GM12878 (cell line): ENCODE measurements at regions not wholly inside any gene's neighbourhood (a gene's known extent, or its start where the extent isn't known, plus 50 kb on each side); places are given as distances from the start of the nearest gene placed in this dataset.

ENCODE experiments used
- ATAC-seq: fragments of 200-7000 bp; cut with Tn5 transposase; 3 replicates; pipeline ENCODE4 v1.9.1; 2020; ENCODE audit warnings: mild to moderate bottlenecking, moderate library complexity
- BruUV-seq: library from RNA; stranded (reverse); fragments of 400-500 nt; replicated peaks from 2 replicates; lab custom pipeline; 2021; lab: Mats Ljungman, UMichigan
- CTCF ChIA-PET: fragments of 300-600 bp; sonication (Branson Sonifier 250); formaldehyde crosslinking; extraction: SDS; loops from one replicate; lab custom pipeline; 2021; ENCODE audit warnings: inconsistent platforms; lab: Yijun Ruan, JAX
- POLR2A ChIA-PET: fragments of 350-600 bp; formaldehyde crosslinking; extraction: SDS; loops from one replicate; lab custom pipeline; 2021; ENCODE audit warnings: inconsistent platforms; lab: Charles Lee
- RAD21 ChIA-PET: fragments of 300-600 bp; sonication (Branson Sonifier 250); formaldehyde crosslinking; loops from one replicate; lab custom pipeline; 2023; ENCODE audit warnings: antibody characterized with exemption; ENCODE audit not compliant: unreplicated experiment; lab: Charles Lee
- SMC1A ChIA-PET: fragments of 300-600 bp; sonication (Branson Sonifier 250); formaldehyde crosslinking; loops from one replicate; lab custom pipeline; 2023; ENCODE audit not compliant: unreplicated experiment, uncharacterized antibody; lab: Charles Lee
- DNase-seq: peaks from one replicate; pipeline ENCODE4 v3.0.0-alpha.2; 2011; ENCODE audit warnings: low read depth, low spot score
- FAIRE-seq: peaks from 3 replicates; lab custom pipeline; 2011; peaks lifted over from hg19 to GRCh38; lab: Jason Lieb, UNC
- H2AFZ ChIP-seq: 2 replicates; pipeline ENCODE4 v1.6.0; 2011; ENCODE audit warnings: low read depth, low read length, control low read depth; ENCODE audit not compliant: control insufficient read depth
- H3K27ac ChIP-seq: 2 replicates; pipeline ENCODE4 v1.5.1; 2011; ENCODE audit warnings: control low read depth; ENCODE audit not compliant: control insufficient read depth, insufficient read depth
- H3K27me3 ChIP-seq, 2 experiments: replicated peaks in 1 of 2; 2 replicates each; pipeline versions ENCODE4 v1.6.0 to v1.6.1; 2011; ENCODE audit warnings: low read length in 1 of 2; ENCODE audit not compliant: control insufficient read depth in 2 of 2, insufficient read depth in 2 of 2
- H3K36me3 ChIP-seq, 2 experiments: 2 replicates each; pipeline ENCODE4 v1.5.1; 2011; ENCODE audit warnings: low read length in 1 of 2; ENCODE audit not compliant: control insufficient read depth in 2 of 2, insufficient read depth in 2 of 2
- H3K4me1 ChIP-seq: 2 replicates; pipeline ENCODE4 v1.6.1; 2011; ENCODE audit warnings: mild to moderate bottlenecking, low read length, moderate library complexity, mixed read lengths; ENCODE audit not compliant: control insufficient read depth, insufficient read depth
- H3K4me2 ChIP-seq: 2 replicates; pipeline ENCODE4 v1.6.0; 2011; ENCODE audit warnings: control low read depth; ENCODE audit not compliant: control insufficient read depth, insufficient read depth
- H3K4me3 ChIP-seq: fragments of 200-600 bp; sonication (generic); 2 replicates; pipeline ENCODE4 v1.5.1; 2016
- H3K79me2 ChIP-seq: 2 replicates; pipeline ENCODE4 v1.6.0; 2011; ENCODE audit warnings: low read length; ENCODE audit not compliant: control insufficient read depth, insufficient read depth
- H3K9ac ChIP-seq: 2 replicates; pipeline ENCODE4 v1.8.0; 2011; ENCODE audit warnings: low read length, control low read depth, mixed read lengths; ENCODE audit not compliant: control insufficient read depth, insufficient read depth
- H3K9me3 ChIP-seq: replicated peaks from 3 replicates; pipeline ENCODE4 v1.5.1; 2011; ENCODE audit warnings: mild to moderate bottlenecking, low read length; ENCODE audit not compliant: control insufficient read depth, insufficient read depth
- H4K20me1 ChIP-seq: 2 replicates; pipeline ENCODE4 v1.6.0; 2011; ENCODE audit not compliant: control insufficient read depth, insufficient read depth
- ATF2 ChIP-seq: IDR thresholded peaks from 2 replicates; pipeline ENCODE4 v1.6.1; 2012; ENCODE audit warnings: low read length, inconsistent platforms
- BCLAF1 ChIP-seq: fragments of 450-650 bp; IDR thresholded peaks from 2 replicates; pipeline ENCODE4 v1.6.1; 2017; ENCODE audit warnings: antibody characterized with exemption, mild to moderate bottlenecking, moderate library complexity
- CBX3 ChIP-seq: fragments of 200-600 bp; sonication (generic); IDR thresholded peaks from 2 replicates; pipeline ENCODE4 v1.6.1; 2016; ENCODE audit warnings: low read depth, borderline replicate concordance
- CHD2 ChIP-seq: IDR thresholded peaks from 2 replicates; pipeline ENCODE4 v1.6.1; 2011; ENCODE audit warnings: low read depth, low read length, improper control_type of control experiment, borderline replicate concordance
- CHD4 ChIP-seq: fragments of 200-600 bp; sonication (generic); IDR thresholded peaks from 2 replicates; pipeline ENCODE4 v1.6.1; 2016; ENCODE audit warnings: mild to moderate bottlenecking
- IRF3 ChIP-seq: fragments of 450-650 bp; IDR thresholded peaks from 2 replicates; pipeline ENCODE4 v1.6.1; 2014; ENCODE audit warnings: mild to moderate bottlenecking
- MYB ChIP-seq: fragments of 150-350 bp; IDR thresholded peaks from 2 replicates; pipeline ENCODE4 v1.6.1; 2014; ENCODE audit warnings: mild to moderate bottlenecking, low read depth, low read length, borderline replicate concordance
- NFYB ChIP-seq: IDR thresholded peaks from 2 replicates; pipeline ENCODE4 v1.6.1; 2011; ENCODE audit warnings: low read depth, mild to moderate bottlenecking, low read length, improper control_type of control experiment, moderate library complexity; ENCODE audit not compliant: insufficient read depth
- STAT1 ChIP-seq: fragments of 450-650 bp; conservative IDR thresholded peaks from 2 replicates; pipeline ENCODE4 v1.6.1; 2014; ENCODE audit warnings: antibody characterized with exemption, mild to moderate bottlenecking
- ZBED1 ChIP-seq: IDR thresholded peaks from 2 replicates; pipeline ENCODE4 v1.6.1; 2016; ENCODE audit warnings: borderline replicate concordance
- ZNF592 ChIP-seq: fragments of 450-650 bp; IDR thresholded peaks from 2 replicates; pipeline ENCODE4 v1.6.1; 2017; ENCODE audit warnings: mild to moderate bottlenecking, moderate library complexity
- WGBS: methylation state at CpG from one replicate; pipeline ENCODE4 v1.1.6; 2016; ENCODE audit warnings: low lambda C conversion rate; ENCODE audit not compliant: insufficient replicate concordance, insufficient coverage; ENCODE audit errors: missing lambda C conversion rate; 5-methylcytosine and 5-hydroxymethylcytosine counted together
- in situ Hi-C: fragments of 300-500 bp; cut with MboI; formaldehyde crosslinking; loops from 9 replicates; pipeline ENCODE4 v1.14.3; 2018; ENCODE audit warnings: mixed read lengths
- intact Hi-C: fragments of 100-400 bp; cut with micrococcal nuclease; formaldehyde crosslinking; loops from one replicate; pipeline ENCODE4 v1.14.2; 2022; ENCODE audit not compliant: unreplicated experiment

- TF ChIP-seq BCLAF1, result no peak
- TF ChIP-seq IRF3, result no peak
Measured at GRCh38 chr17:70484496-70484895, 315.2 kb downstream of the KCNJ2 start (continued).

GRCh38 chr17:70492368-70492767 is 323.0 kb downstream of the KCNJ2 start:
- FAIRE-seq, result no peak
- Histone ChIP-seq H3K36me3 (no peaks in the 10 kb centered on the region), H3K4me2 (no peak overlapping the region), H3K79me2 (no peaks in the 10 kb centered on the region), H4K20me1 (no peaks in the 10 kb centered on the region), H3K4me3 (no peak overlapping the region), H2AFZ (no peak overlapping the region), H3K9me3 (no peaks in the 10 kb centered on the region), H3K27ac (no peak overlapping the region), H3K27me3 (no peaks in the 10 kb centered on the region), H3K9ac (no peak overlapping the region), H3K4me1 (no peaks in the 10 kb centered on the region)
- no TSS peak for BruUV-seq
- ATAC-seq, result no peak
- intact Hi-C loops, result no loop called here
- WGBS, result 43% methylated on average over 2 of the region's 2 CpGs
- in situ Hi-C loops, result no loop called here
- no peak for DNase-seq
- SMC1A ChIA-PET, result no interaction called here
- CTCF ChIA-PET, result no interaction called here
- RAD21 ChIA-PET, result no interaction called here
- POLR2A ChIA-PET, result no interaction called here
- no peak for TF ChIP-seq ZNF592
- TF ChIP-seq CHD4, result no peak
- TF ChIP-seq MYB, result no peak
- TF ChIP-seq CBX3, result no peak
- TF ChIP-seq ZBED1, result no peak
- no peak for TF ChIP-seq NFYB
- TF ChIP-seq IRF3, result no peak
- no peak for TF ChIP-seq ATF2
- TF ChIP-seq STAT1, result no peak
- TF ChIP-seq CHD2, result no peak
